ENCODE measurements at regions not wholly inside any gene's neighbourhood (a gene's known extent, or its start where the extent isn't known, plus 50 kb on each side); places are given as distances from the start of the nearest gene placed in this dataset.

GRCh38 chr7:69517985-69518704 lies 80.1 kb upstream of the AUTS2 start:
- dilution Hi-C loops (cut with HindIII; ENCODE audit: low sequenced_read_pairs, unreplicated experiment) (no loop called here), intact Hi-C loops (cut with micrococcal nuclease) (no loop called here)

More at GRCh38 chr7:69517985-69518704, 80.1 kb upstream of the AUTS2 start:
- Histone ChIP-seq H3K14ac (replicated peaks; ENCODE audit: low read depth, low read length) (no peak overlapping the region), H2BK20ac (ENCODE audit: low read depth, low read length) (no peak overlapping the region), H2AK5ac (ENCODE audit: low read depth, low read length) (no peak overlapping the region), H3K9me3 (ENCODE audit: control insufficient read depth, insufficient read depth, low read length) (peaks cover 3% of the 10 kb centered on the region; the same call in 1 of the 2 replicates), H3K27ac (ENCODE audit: insufficient read depth, low read length) (no peak overlapping the region), H3K56ac (ENCODE audit: extremely low read depth, insufficient read depth, low read length) (no peak overlapping the region), H2BK15ac (ENCODE audit: low read depth, low read length) (no peak overlapping the region), H3K27me3 (ENCODE audit: control insufficient read depth, insufficient read depth, low read length) (no peaks in the 10 kb centered on the region), H3K4ac (ENCODE audit: low read depth, low read length) (no peak overlapping the region), H3K9ac (ENCODE audit: low read depth, low read length) (no peak overlapping the region), H2AK9ac (replicated peaks; ENCODE audit: low read depth, low read length, poor library complexity) (no peak overlapping the region), H2AFZ (replicated peaks; ENCODE audit: low read length, poor library complexity) (no peak overlapping the region), H4K8ac (ENCODE audit: low read depth in 2 of 2, low read length in 2 of 2) (no peak overlapping the region), H4K5ac (ENCODE audit: low read depth, low read length) (no peak overlapping the region), H2BK5ac (ENCODE audit: low read depth, low read length, poor library complexity, severe bottlenecking) (no peak overlapping the region), H3K18ac (ENCODE audit: low read depth, low read length) (no peak overlapping the region), H4K91ac (ENCODE audit: insufficient read depth, low read depth, low read length) (no peak overlapping the region), H3K4me3 (ENCODE audit: insufficient read depth, low read depth, low read length) (no peak overlapping the region), H3K36me3 (ENCODE audit: control insufficient read depth, insufficient read depth, low read length) (no peaks in the 10 kb centered on the region), H3K9me1 (ENCODE audit: insufficient read depth, low read length) (no peaks in the 10 kb centered on the region), H2BK120ac (ENCODE audit: low read depth, low read length) (no peak overlapping the region), H3K79me1 (ENCODE audit: low read depth in 1 of 2, low read length in 2 of 2) (no peaks in the 10 kb centered on the region), H3K23ac (ENCODE audit: low read depth, low read length) (no peak overlapping the region), H4K20me1 (ENCODE audit: insufficient read depth, low read length) (no peaks in the 10 kb centered on the region), H3K4me1 (ENCODE audit: control insufficient read depth, insufficient read depth, low read length) (no peaks in the 10 kb centered on the region), H3K4me2 (ENCODE audit: low read depth, low read length) (no peak overlapping the region)
- DNase-seq (no peak), ATAC-seq (ENCODE audit: low read depth) (no peak)
- no peak for TF ChIP-seq RFX5 (IDR thresholded peaks at IDR 0.05; ENCODE audit: low read depth, low read length)
- TF ChIP-seq CHD1 (IDR thresholded peaks at IDR 0.05; ENCODE audit: low read depth, low read length), result no peak
- no peak for TF ChIP-seq ELK1 (IDR thresholded peaks at IDR 0.05; ENCODE audit: borderline replicate concordance, low read depth, low read length)
- no peak for TF ChIP-seq USF2 (IDR thresholded peaks at IDR 0.05; ENCODE audit: low read depth, low read length)
- TF ChIP-seq MAFK (IDR thresholded peaks at IDR 0.05; ENCODE audit: low read depth, low read length), result no peak
- TF ChIP-seq POLR2A (IDR thresholded peaks at IDR 0.05; ENCODE audit: low read depth, low read length), result no peak
- no peak for TF ChIP-seq BHLHE40 (IDR thresholded peaks at IDR 0.05; ENCODE audit: low read depth, low read length)
- TF ChIP-seq MXI1 (IDR thresholded peaks at IDR 0.05; ENCODE audit: borderline replicate concordance, low read depth, low read length), result no peak
- TF ChIP-seq NFE2L2 (IDR thresholded peaks at IDR 0.05; ENCODE audit: low read depth, low read length), result no peak
- TF ChIP-seq CEBPB (IDR thresholded peaks at IDR 0.05; ENCODE audit: low read depth, low read length), result no peak
- TF ChIP-seq FOS (IDR thresholded peaks at IDR 0.05; ENCODE audit: low read depth, low read length), result no peak
- no peak for TF ChIP-seq SMC3 (IDR thresholded peaks at IDR 0.05; ENCODE audit: low read depth, low read length)
- TF ChIP-seq RCOR1 (IDR thresholded peaks at IDR 0.05; ENCODE audit: insufficient replicate concordance, low read length), result no peak
- no peak for TF ChIP-seq MAZ (IDR thresholded peaks at IDR 0.05; ENCODE audit: borderline replicate concordance, low read depth, low read length)
- no peak for TF ChIP-seq CTCF (conservative IDR thresholded peaks at IDR 0.05; ENCODE audit: low read depth, low read length)
- TF ChIP-seq RAD21 (IDR thresholded peaks at IDR 0.05; ENCODE audit: low read length), result no peak
- POLR2A ChIA-PET (ENCODE audit: unreplicated experiment), result no interaction called here
- no CpG with 5 or more reads among the region's 14 CpGs for WGBS, 2 experiments (ENCODE audit: extremely low coverage in 2 of 2, insufficient read length in 1 of 2)
- BruUV-seq (replicated peaks), result no TSS peak
- CTCF ChIA-PET, result no interaction called here
- in situ Hi-C loops (cut with MboI; ENCODE audit: low sequenced_read_pairs), result no loop called here

All from IMR-90 (cell line).